ENCODE measurements at regions not wholly inside any gene's neighbourhood (a gene's known extent, or its start where the extent isn't known, plus 50 kb on each side); places are given as distances from the start of the nearest gene placed in this dataset.
A peak's percentile ranks its signal among the peaks of the same experiment; 100 is the strongest.

GRCh38 chr10:36116731-36117130 is 474.6 kb upstream of the FZD8 start:
- Histone ChIP-seq H3K4me3 (no peak overlapping the region), H3K36me3 (no peaks in the 10 kb centered on the region), H3K27me3 (no peaks in the 10 kb centered on the region), H3K27ac (peak overlapping the region in 3 of 5 donors; percentile 10 to 52 (median 29)), H3K9me3 (no peaks in the 10 kb centered on the region), H3K4me1 (peaks cover 0 to 51% (median 29%) of the 10 kb centered on the region in 4 donors)
- DNase-seq, result peak in 1 of 2 donors; percentile 69
- intact Hi-C loops (cut with DNase I; ENCODE audit: low total_unique reads), result no loop called here
- TF ChIP-seq EP300 (IDR thresholded peaks at IDR 0.05) (no peak), POLR2A (IDR thresholded peaks at IDR 0.05) (no peak), CTCF (IDR thresholded peaks at IDR 0.05) (no peak), POLR2AphosphoS5 (IDR thresholded peaks at IDR 0.05) (no peak)
- 18 to 38% (median 23%) methylated on average over 6 of the region's 6 CpGs for WGBS, 5 donors

GRCh38 chr10:36116040-36116439 is 473.9 kb upstream of the FZD8 start:
- Histone ChIP-seq H3K4me3 (no peak overlapping the region), H3K9me3 (no peaks in the 10 kb centered on the region), H3K27me3 (no peaks in the 10 kb centered on the region), H3K36me3 (no peaks in the 10 kb centered on the region), H3K4me1 (peaks cover 0 to 51% (median 29%) of the 10 kb centered on the region in 4 donors), H3K27ac (peak overlapping the region in 2 of 5 donors; percentile 18 to 52)
- no peak for TF ChIP-seq POLR2AphosphoS5 (IDR thresholded peaks at IDR 0.05)
- TF ChIP-seq CTCF (IDR thresholded peaks at IDR 0.05), result no peak
- no peak for TF ChIP-seq EP300 (IDR thresholded peaks at IDR 0.05)
- TF ChIP-seq POLR2A (IDR thresholded peaks at IDR 0.05), result no peak
- DNase-seq, result no peak
- intact Hi-C loops (cut with DNase I; ENCODE audit: low total_unique reads), result no loop called here
- 59 to 87% (median 80%) methylated on average over 2 of the region's 2 CpGs for WGBS, 5 donors

- Histone ChIP-seq H3K27me3 (no peaks in the 10 kb centered on the region), H3K9me3 (no peaks in the 10 kb centered on the region), H3K27ac (peak overlapping the region in 1 of 5 donors; percentile 52), H3K4me1 (peaks cover 0 to 51% (median 29%) of the 10 kb centered on the region in 4 donors), H3K4me3 (no peak overlapping the region), H3K36me3 (no peaks in the 10 kb centered on the region)
- DNase-seq, result no peak
- intact Hi-C loops (cut with DNase I; ENCODE audit: low total_unique reads), result no loop called here
- WGBS, 5 donors, result 31 to 71% (median 46%) methylated on average over 1 of the region's 1 CpG
- TF ChIP-seq CTCF (IDR thresholded peaks at IDR 0.05) (no peak), EP300 (IDR thresholded peaks at IDR 0.05) (no peak), POLR2A (IDR thresholded peaks at IDR 0.05) (no peak), POLR2AphosphoS5 (IDR thresholded peaks at IDR 0.05) (no peak)
These were observed 473.3 kb upstream of the FZD8 start for GRCh38 chr10:36115364-36115763.

- Histone ChIP-seq H3K4me1 (peaks cover 0 to 51% (median 29%) of the 10 kb centered on the region in 4 donors), H3K4me3 (no peak overlapping the region), H3K36me3 (no peaks in the 10 kb centered on the region), H3K9me3 (no peaks in the 10 kb centered on the region), H3K27ac (no peak overlapping the region), H3K27me3 (no peaks in the 10 kb centered on the region)
- intact Hi-C loops (cut with DNase I; ENCODE audit: low total_unique reads), result no loop called here
- peak in 1 of 2 donors; percentile 58 for DNase-seq
- 17 to 62% (median 36%) methylated on average over 1 of the region's 1 CpG for WGBS, 5 donors
- TF ChIP-seq POLR2A (IDR thresholded peaks at IDR 0.05) (no peak), EP300 (IDR thresholded peaks at IDR 0.05) (no peak), POLR2AphosphoS5 (IDR thresholded peaks at IDR 0.05) (no peak), CTCF (IDR thresholded peaks at IDR 0.05) (no peak)
These were observed 472.8 kb upstream of the FZD8 start for GRCh38 chr10:36114913-36115312.
